ENCODE measurements at regions not wholly inside any gene's neighbourhood (a gene's known extent, or its start where the extent isn't known, plus 50 kb on each side); places are given as distances from the start of the nearest gene placed in this dataset.

DNA sequence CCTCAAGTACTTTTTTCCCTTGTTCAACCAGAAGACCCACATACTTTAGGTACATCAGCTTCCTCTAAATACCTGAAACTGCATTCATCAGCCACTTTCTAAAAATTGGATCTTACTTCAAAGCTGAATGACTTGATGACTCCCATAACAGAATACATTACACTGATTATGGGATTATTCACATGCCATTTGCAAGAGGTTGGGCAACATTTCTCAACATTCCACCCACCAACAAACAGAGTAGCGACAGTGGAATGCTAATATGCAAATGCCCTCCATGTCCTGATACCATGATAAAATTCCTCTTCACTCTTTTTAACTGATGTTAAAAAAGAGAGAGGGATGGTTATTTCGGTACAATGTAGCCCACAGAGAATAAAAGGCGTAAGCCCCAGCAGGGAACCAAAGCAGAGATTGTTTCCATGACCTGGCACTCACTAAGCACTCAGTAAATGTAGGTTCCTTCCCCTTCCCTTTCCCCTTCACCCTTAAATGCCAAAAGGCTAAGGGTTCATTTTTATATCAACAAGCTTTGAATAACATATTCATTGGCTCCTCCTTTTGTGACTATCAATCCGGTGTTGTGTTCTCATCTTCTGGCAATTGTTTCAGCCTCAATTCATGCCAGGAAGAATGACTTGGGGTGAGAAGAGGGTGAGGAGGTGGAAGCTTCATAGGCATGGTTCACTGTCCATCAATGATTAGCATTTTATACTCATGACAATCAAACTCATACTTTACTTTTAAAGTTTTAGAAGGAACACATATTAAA lies 317.2 kb downstream of the DHX15 start:
- Histone ChIP-seq H3K4me1 (no peaks in the 10 kb centered on the region), H3K4me2 (no peak overlapping the region), H3K4me3 (no peak overlapping the region), H3K9me3 (no peaks in the 10 kb centered on the region), H3K27ac (no peak overlapping the region)
- CTCF ChIA-PET: no interaction called here
- ATAC-seq (no peak), FAIRE-seq (no peak), DNase-seq (ENCODE audit: low read depth in 1 of 2, low spot score in 1 of 2) (no peak)
- TF ChIP-seq HOXA7 (CRISPR knock-in tag; IDR thresholded peaks at IDR 0.05): no peak
- TF ChIP-seq RAD21 (conservative IDR thresholded peaks at IDR 0.05 in 1 of 2, IDR thresholded peaks at IDR 0.05 in 1 of 2): no peak
- no peak for TF ChIP-seq NFE2L2 (conservative IDR thresholded peaks at IDR 0.05; ENCODE audit: low read length)
- WGBS (ENCODE audit: missing lambda C conversion rate): 1% methylated on average over 4 of the region's 4 CpGs
- POLR2A ChIA-PET: no interaction called here

DNA sequence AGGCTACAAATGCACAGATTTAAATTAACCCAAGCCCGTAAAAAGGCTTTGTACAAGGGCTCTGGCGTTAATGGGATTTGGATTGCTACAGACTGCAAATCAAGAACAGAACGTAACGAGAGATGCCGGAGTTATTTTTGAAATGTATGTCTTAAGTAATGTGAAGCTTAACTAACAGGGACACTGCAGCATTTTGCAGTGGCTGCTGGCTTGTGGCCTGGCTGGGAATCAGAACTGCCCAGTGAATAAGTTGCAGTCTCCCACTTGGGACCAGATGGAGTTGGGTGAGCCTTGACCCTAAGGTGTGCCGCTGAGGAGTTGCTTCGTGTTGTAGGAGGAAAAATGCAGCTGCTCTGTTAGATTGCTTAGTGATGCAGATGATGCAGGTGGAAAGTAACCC lies 318.4 kb downstream of the DHX15 start:
- POLR2A ChIA-PET: no interaction called here
- DNase-seq (ENCODE audit: low read depth in 1 of 2, low spot score in 1 of 2) (no peak), ATAC-seq (no peak), FAIRE-seq (no peak)
- CTCF ChIA-PET: no interaction called here
- no peaks in the 10 kb centered on the region for H3K9me3 ChIP-seq
- H3K4me3 ChIP-seq: no peak overlapping the region
- TF ChIP-seq RCOR1 (IDR thresholded peaks at IDR 0.05; ENCODE audit: low read depth, low read length) (no peak), TP53 (CRISPR knock-in tag; IDR thresholded peaks at IDR 0.05) (no peak), TFCP2L1 (CRISPR knock-in tag; IDR thresholded peaks at IDR 0.05) (no peak), MYC (IDR thresholded peaks at IDR 0.05; ENCODE audit: borderline replicate concordance, low read length) (no peak)
- H3K4me2 ChIP-seq: no peak overlapping the region
- no peak overlapping the region for H3K27ac ChIP-seq
- H3K4me1 ChIP-seq: no peaks in the 10 kb centered on the region
- 48% methylated on average over 7 of the region's 7 CpGs for WGBS (ENCODE audit: missing lambda C conversion rate)

DNA sequence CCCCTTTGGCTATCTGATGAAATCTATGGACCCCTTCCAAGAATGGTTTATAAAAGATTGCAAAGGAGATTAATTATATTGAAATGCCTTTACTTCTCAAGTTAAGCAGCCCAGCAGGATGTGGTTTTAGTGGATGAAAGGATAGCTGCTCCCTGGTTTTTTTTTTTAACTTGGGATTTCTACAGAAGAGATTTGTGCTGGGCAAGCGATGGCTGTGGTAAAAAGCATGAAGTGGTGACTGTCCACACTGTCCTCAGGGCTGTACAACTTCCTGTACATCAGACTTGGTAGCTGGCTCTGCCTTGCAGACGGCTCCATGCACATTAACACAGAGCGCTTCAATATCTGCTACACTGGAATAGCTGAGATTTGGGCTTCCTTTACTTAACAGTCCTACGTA lies 321.7 kb downstream of the DHX15 start:
- Histone ChIP-seq H3K4me2 (no peak overlapping the region), H3K4me3 (no peak overlapping the region), H3K9me3 (no peaks in the 10 kb centered on the region), H3K27ac (no peak overlapping the region), H3K4me1 (no peaks in the 10 kb centered on the region)
- ChIA-PET POLR2A (no interaction called here), CTCF (no interaction called here)
- ATAC-seq: no peak
- FAIRE-seq: no peak
- TF ChIP-seq POLR2A (IDR thresholded peaks at IDR 0.05; ENCODE audit: low read length) (no peak), E2F6 (IDR thresholded peaks at IDR 0.05; ENCODE audit: borderline replicate concordance, low read depth) (no peak), POLR2AphosphoS2 (conservative IDR thresholded peaks at IDR 0.05; ENCODE audit: low read length) (no peak), MAX (IDR thresholded peaks at IDR 0.05) (no peak), ZSCAN20 (CRISPR knock-in tag; IDR thresholded peaks at IDR 0.05) (no peak), SMC3 (IDR thresholded peaks at IDR 0.05) (no peak)
- WGBS (ENCODE audit: missing lambda C conversion rate): 34% methylated on average over 4 of the region's 4 CpGs
- no peak for DNase-seq (ENCODE audit: low read depth in 1 of 2, low spot score in 1 of 2)

DNA sequence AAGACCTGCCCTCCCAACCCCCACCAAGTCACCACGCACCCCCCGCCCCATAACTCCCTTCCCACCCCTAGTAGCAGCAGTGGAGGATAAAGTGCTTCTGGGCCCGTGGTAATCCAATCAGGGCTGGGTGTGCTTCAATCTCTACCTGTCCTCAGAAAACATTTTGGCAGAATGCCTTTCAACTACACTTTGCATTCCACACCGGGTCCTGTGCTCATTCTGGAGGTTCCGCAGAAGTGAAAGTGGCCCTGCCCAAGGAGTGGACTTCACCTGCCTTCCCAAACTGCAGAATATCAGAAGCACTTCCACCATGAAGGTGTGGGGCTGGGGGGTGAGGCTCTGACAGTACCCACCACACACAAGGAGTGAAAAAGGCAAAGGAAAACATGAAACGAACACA lies 322.3 kb downstream of the DHX15 start:
- DNase-seq (ENCODE audit: low read depth in 1 of 2, low spot score in 1 of 2) (no peak), FAIRE-seq (no peak), ATAC-seq (no peak)
- no peak overlapping the region for H3K4me3 ChIP-seq
- TF ChIP-seq FOXS1 (CRISPR knock-in tag; IDR thresholded peaks at IDR 0.05) (no peak), HOXB13 (CRISPR knock-in tag; IDR thresholded peaks at IDR 0.05; ENCODE audit: low read depth) (no peak), SMC3 (IDR thresholded peaks at IDR 0.05) (no peak), PHF8 (IDR thresholded peaks at IDR 0.05; ENCODE audit: borderline replicate concordance, low read depth) (no peak), RARB (CRISPR knock-in tag; IDR thresholded peaks at IDR 0.05) (no peak), JUNB (IDR thresholded peaks at IDR 0.05) (no peak), ESRRA (IDR thresholded peaks at IDR 0.05; ENCODE audit: borderline replicate concordance, low read length) (no peak)
- ChIA-PET POLR2A (no interaction called here), CTCF (no interaction called here)
- no peak overlapping the region for H3K4me2 ChIP-seq
- H3K4me1 ChIP-seq: no peaks in the 10 kb centered on the region
- WGBS (ENCODE audit: missing lambda C conversion rate): 26% methylated on average over 4 of the region's 6 CpGs
- H3K27ac ChIP-seq: no peak overlapping the region
- H3K9me3 ChIP-seq: no peaks in the 10 kb centered on the region

All from A549 (cell line).